Activated naive CD8-positive, alpha-beta T cell treated with anti-CD3 and anti-CD28 coated beads, Interleukin-2, amount 10 ng/mL, durations not matched to agents 7 days and 5 days (primary cell): ENCODE measurements at regions not wholly inside any gene's neighbourhood (a gene's known extent, or its start where the extent isn't known, plus 50 kb on each side); places are given as distances from the start of the nearest gene placed in this dataset.

Source experiments
- ATAC-seq: fragments of 150-1000 bp; cut with Tn5 transposase; one replicate; pipeline ENCODE4 v1.10.0; 2021; ENCODE audit warnings: low read depth, moderate library complexity
- POLR2A ChIA-PET: fragments of 350-600 bp; sonication (Branson Sonifier 250); formaldehyde crosslinking; loops from one replicate; lab custom pipeline; 2021; ENCODE audit warnings: antibody characterized with exemption; lab: Charles Lee
- DNase-seq: peaks from one replicate; pipeline ENCODE4 v3.0.0; 2021
- H3K27ac Mint-ChIP-seq: one replicate; pipeline ENCODE4 v1.8.0; 2022; ENCODE audit warnings: mild to moderate bottlenecking, mixed read lengths
- H3K27me3 Mint-ChIP-seq: one replicate; pipeline ENCODE4 v1.8.0; 2022; ENCODE audit warnings: mild to moderate bottlenecking, moderate library complexity, mixed read lengths
- H3K36me3 Mint-ChIP-seq: one replicate; pipeline ENCODE4 v1.8.0; 2021; ENCODE audit warnings: mild to moderate bottlenecking, mixed read lengths
- H3K4me1 Mint-ChIP-seq: one replicate; pipeline ENCODE4 v1.8.0; 2021; ENCODE audit warnings: mixed read lengths
- H3K4me3 Mint-ChIP-seq: one replicate; pipeline ENCODE4 v1.8.0; 2022; ENCODE audit warnings: mild to moderate bottlenecking, moderate library complexity, mixed read lengths
- H3K9me3 Mint-ChIP-seq: one replicate; pipeline ENCODE4 v1.8.0; 2021; ENCODE audit warnings: mixed read lengths

DNA sequence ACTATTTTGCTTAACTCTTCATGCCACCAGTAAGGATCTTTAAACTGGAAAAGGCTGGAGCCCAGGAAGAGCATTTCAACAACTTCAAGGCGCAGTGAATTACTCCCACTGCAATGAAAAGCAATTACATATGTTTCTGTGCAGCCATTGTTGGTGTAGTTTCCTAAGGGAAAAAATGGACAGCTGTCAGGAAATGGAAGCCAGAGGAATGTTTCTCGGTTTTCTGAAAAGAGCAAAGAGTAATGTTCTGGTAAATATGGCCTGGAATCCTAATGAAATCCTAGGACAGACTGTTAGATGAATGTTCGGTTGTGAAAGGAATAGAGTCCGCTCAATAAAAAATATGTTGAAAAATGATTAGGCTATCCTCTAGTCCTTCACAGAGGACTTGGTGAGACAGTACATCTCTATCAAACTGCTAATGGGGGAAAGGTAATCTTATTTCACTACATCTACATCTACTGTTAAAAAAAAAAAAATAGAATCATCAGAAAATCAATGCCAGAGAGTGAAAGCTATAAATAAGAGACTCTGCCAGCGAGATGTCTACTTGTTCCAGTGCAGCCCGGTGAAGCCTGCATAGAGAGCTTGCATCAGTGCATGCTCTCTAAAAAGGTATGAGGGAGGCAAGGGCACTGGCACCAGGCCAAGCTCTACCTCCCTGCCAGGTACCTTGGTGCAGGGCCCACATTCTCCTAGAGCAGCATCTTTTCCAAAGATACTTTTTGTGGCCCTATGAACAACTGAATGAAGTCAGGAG is 68.2 kb upstream of the TJP1 start:
- H3K4me3 Mint-ChIP-seq: no peak overlapping the region
- H3K36me3 Mint-ChIP-seq: no peaks in the 10 kb centered on the region
- POLR2A ChIA-PET: no interaction called here
- ATAC-seq (no peak), DNase-seq (no peak)
- peaks cover 3% of the 10 kb centered on the region for H3K9me3 Mint-ChIP-seq
- H3K4me1 Mint-ChIP-seq: no peaks in the 10 kb centered on the region
- no peak overlapping the region for H3K27ac Mint-ChIP-seq
- peaks cover 14% of the 10 kb centered on the region for H3K27me3 Mint-ChIP-seq

DNA sequence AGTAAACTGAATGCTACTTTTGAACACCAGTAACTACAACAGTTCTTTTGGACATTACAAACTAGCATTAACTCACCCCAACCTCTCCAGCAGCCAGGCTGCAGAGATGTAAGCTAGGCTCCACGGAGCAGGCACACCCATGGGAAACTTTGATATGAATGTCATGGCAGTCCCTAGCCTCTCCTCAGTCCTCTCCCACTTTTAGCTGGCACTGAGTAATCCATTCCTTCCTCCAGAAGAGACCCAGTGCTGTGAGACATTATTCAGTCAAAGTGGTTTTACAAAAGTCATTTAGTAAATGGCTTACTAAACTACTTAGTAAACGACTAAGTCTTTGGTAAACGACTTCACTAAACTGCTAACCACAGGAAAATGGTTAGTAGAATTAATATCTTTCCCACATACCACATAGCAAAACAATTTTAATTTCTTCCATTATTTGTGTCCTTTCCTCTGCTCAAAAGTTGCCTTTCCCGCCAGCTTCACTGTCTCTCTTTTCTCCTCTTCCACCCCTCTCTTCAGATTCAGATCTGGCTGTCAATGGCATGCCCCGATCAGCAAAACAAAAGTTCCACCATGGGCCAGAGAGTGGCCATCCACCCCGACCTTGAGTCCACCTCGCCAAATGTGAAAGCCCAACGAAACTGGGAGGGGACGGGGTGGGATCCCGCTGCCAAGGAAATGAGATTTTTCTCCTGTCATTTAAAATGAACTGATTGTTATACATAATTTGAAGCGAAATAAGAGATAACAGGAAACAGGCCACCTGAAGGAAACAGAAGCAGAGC is 67.5 kb upstream of the TJP1 start:
- no peak overlapping the region for H3K4me3 Mint-ChIP-seq
- POLR2A ChIA-PET: no interaction called here
- ATAC-seq: no peak
- no peaks in the 10 kb centered on the region for H3K36me3 Mint-ChIP-seq
- H3K27me3 Mint-ChIP-seq: peaks cover 14% of the 10 kb centered on the region
- no peaks in the 10 kb centered on the region for H3K9me3 Mint-ChIP-seq
- no peak for DNase-seq
- no peaks in the 10 kb centered on the region for H3K4me1 Mint-ChIP-seq
- no peak overlapping the region for H3K27ac Mint-ChIP-seq

DNA sequence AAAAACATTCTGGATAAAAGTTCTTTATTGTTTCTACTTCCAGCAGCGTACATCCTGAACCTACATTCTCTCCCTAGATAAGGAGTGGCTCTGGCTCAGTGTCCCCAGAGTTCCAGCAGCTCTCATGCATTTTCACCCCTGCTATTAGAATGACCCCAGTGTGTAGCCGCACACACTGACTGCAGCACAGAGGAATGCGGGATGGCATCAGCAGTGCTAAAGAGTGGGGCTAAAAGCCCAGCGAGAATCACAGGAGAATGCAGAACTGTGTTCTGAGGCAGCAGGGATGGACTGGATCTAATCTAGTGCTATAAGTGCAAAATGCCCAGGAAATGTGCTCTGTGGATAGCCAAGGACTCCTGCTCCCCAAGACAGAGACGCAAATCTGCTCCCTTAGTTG is 66.4 kb upstream of the TJP1 start:
- H3K4me1 Mint-ChIP-seq: no peaks in the 10 kb centered on the region
- DNase-seq (no peak), ATAC-seq (no peak)
- POLR2A ChIA-PET: no interaction called here
- H3K9me3 Mint-ChIP-seq: no peaks in the 10 kb centered on the region
- H3K27me3 Mint-ChIP-seq: peaks cover 18% of the 10 kb centered on the region
- no peak overlapping the region for H3K27ac Mint-ChIP-seq
- no peak overlapping the region for H3K4me3 Mint-ChIP-seq
- no peaks in the 10 kb centered on the region for H3K36me3 Mint-ChIP-seq

DNA sequence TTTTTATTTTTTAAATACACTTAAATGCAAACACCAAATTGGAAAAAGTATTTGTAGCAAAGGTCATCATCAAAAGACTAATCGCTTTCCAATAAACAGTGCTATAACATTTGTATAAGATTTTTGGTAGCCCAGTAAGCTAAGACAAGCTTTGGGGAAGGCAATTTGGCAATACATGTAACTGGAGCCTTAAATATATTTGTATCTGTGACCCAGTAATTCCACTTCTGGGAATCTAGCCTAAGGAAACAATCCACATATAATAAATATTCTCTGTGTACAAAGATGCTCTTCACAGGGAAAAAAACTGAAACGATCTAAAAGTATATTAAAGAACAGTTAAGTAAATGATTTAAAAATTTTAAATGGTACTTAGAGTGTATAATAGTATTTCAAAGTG is 65.5 kb upstream of the TJP1 start:
- H3K4me1 Mint-ChIP-seq: no peaks in the 10 kb centered on the region
- H3K4me3 Mint-ChIP-seq: no peak overlapping the region
- no peaks in the 10 kb centered on the region for H3K9me3 Mint-ChIP-seq
- peaks cover 18% of the 10 kb centered on the region for H3K27me3 Mint-ChIP-seq
- DNase-seq (no peak), ATAC-seq (no peak)
- no peaks in the 10 kb centered on the region for H3K36me3 Mint-ChIP-seq
- POLR2A ChIA-PET: no interaction called here
- H3K27ac Mint-ChIP-seq: no peak overlapping the region

DNA sequence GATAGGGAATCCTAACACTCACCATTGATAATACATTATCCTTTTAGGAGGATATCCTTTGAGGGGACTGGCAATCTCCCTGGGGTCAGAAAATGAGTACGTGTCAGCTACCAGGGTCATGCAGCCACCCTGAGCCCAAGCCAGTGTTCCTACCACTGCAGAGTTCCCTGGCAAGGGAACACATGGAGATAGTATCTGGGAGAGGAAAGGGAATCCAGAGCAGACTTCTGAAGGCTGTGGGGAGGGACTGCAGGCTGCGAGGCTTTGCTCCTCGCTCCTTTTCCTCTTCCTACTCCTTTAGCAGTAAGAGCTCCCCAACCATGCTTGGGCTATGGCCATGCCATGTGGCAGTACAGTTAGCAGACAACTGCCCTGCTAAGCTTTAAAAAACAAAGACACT is 62.9 kb upstream of the TJP1 start:
- Mint-ChIP-seq H3K27me3 (peaks cover 24% of the 10 kb centered on the region), H3K4me1 (no peaks in the 10 kb centered on the region), H3K27ac (no peak overlapping the region), H3K9me3 (no peaks in the 10 kb centered on the region), H3K36me3 (no peaks in the 10 kb centered on the region), H3K4me3 (no peak overlapping the region)
- DNase-seq (no peak), ATAC-seq (no peak)
- POLR2A ChIA-PET: no interaction called here

DNA sequence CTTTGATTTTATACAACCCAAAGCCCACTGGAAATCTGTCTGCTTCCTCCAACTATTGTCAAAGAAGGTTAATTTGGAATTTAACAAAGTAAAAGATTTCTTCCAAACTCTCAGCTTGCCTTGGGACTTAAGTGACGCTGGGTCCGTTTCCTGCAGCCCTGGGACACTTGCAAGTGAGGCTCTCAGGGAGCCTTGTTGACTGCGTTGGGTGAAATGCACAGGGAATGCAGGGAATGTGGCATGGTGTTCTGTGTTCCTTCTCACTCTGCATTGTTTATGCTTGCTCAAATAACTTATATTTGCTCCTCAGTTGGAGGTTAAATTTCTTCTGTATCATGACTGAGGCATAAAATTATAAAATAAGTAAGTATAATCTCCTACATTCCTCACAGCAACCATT is 60.9 kb upstream of the TJP1 start:
- Mint-ChIP-seq H3K4me3 (no peak overlapping the region), H3K36me3 (no peaks in the 10 kb centered on the region), H3K4me1 (no peaks in the 10 kb centered on the region), H3K27me3 (peaks cover 16% of the 10 kb centered on the region), H3K27ac (no peak overlapping the region), H3K9me3 (no peaks in the 10 kb centered on the region)
- ATAC-seq (no peak), DNase-seq (no peak)
- POLR2A ChIA-PET: no interaction called here

DNA sequence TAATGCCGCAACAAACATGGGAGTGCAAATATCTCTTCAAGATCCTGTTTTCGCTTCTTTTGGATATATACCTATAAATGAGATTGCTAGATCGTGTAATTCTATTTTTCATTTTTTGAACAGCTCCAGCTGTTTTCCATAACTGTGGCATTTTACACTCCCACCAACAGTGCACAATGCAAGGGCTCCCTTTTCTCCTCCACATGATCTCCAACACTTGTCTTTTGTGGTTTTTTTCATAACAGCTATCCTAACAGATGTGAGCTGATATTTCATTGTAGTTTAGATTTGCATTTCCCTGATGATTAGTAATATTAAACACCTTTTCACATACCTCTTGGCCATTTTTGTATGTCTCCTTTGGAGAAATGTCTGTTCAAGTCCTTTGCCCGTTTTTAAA is 58.6 kb upstream of the TJP1 start:
- Mint-ChIP-seq H3K4me3 (no peak overlapping the region), H3K4me1 (no peaks in the 10 kb centered on the region), H3K9me3 (no peaks in the 10 kb centered on the region), H3K27ac (no peak overlapping the region), H3K27me3 (peaks cover 15% of the 10 kb centered on the region), H3K36me3 (no peaks in the 10 kb centered on the region)
- POLR2A ChIA-PET: no interaction called here
- ATAC-seq: no peak
- DNase-seq: no peak

DNA sequence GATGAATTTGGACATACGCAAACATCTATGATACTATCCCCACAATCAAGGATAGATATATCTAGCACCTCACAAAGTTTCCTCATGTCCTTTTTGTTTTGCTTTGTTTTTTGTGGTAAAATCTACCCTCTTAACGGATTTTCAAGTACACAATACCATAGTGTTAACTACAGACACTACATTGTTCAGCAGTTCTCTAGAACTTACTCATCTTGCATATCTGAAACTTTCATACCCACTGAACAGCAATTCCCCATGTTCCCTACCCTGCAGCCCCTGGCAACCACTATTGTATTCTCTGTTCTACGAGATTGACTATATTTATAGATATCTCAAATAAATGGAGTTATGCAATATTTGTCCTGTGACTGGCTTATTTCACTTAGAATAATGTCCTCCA is 58.1 kb upstream of the TJP1 start:
- no peak for DNase-seq
- Mint-ChIP-seq H3K27me3 (peaks cover 13% of the 10 kb centered on the region), H3K4me1 (no peaks in the 10 kb centered on the region), H3K9me3 (no peaks in the 10 kb centered on the region), H3K36me3 (no peaks in the 10 kb centered on the region), H3K27ac (no peak overlapping the region), H3K4me3 (no peak overlapping the region)
- ATAC-seq: no peak
- POLR2A ChIA-PET: no interaction called here

DNA sequence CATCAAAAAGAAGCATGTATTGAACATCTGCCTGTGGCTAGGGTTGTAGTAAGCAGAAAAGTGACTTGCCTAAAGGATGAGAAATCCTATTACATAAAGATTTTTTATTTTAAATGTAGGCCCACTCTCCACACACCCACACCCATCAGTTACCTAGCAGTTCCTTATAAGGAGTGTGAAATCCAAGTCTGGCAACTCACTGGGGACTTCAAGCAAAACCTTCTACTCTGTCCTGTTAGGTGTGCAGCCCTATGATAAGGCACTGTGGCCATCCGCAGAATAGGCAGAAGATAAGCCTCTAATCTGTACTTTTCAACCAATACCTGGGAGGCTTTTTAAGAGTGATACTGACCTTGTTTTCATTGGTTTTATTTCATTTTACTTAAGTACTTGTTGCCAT is 52.7 kb upstream of the TJP1 start:
- Mint-ChIP-seq H3K27me3 (peaks cover 11% of the 10 kb centered on the region), H3K4me1 (no peaks in the 10 kb centered on the region), H3K27ac (no peak overlapping the region), H3K4me3 (no peak overlapping the region), H3K9me3 (no peaks in the 10 kb centered on the region), H3K36me3 (no peaks in the 10 kb centered on the region)
- no peak for ATAC-seq
- no peak for DNase-seq
- POLR2A ChIA-PET: no interaction called here

DNA sequence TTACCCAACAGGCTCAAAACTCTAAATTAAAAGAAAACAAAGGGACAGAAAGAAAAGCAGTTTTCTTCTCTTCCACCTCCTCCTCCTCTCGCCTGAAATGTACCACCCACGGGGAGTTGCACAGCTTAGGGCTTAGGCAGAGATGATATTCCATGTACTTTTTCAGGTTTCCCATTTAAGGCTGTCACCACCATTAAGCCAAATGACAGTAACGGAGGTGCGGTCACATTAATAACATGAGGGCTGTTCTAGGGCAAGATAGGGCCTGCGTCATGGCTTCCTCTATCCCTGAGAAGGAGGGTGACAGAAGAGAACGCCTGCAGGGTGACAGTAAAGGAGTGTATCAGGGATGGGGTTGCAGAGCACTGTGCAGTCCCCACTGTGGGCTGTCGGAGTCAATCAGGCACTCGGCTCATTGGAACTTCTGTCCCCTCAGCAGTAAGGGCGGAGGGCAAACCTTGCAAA is 51.7 kb upstream of the TJP1 start:
- no peaks in the 10 kb centered on the region for H3K9me3 Mint-ChIP-seq
- H3K27me3 Mint-ChIP-seq: peaks cover 11% of the 10 kb centered on the region
- H3K27ac Mint-ChIP-seq: no peak overlapping the region
- H3K4me1 Mint-ChIP-seq: no peaks in the 10 kb centered on the region
- ATAC-seq (no peak), DNase-seq (no peak)
- no peaks in the 10 kb centered on the region for H3K36me3 Mint-ChIP-seq
- POLR2A ChIA-PET: no interaction called here
- H3K4me3 Mint-ChIP-seq: no peak overlapping the region

DNA sequence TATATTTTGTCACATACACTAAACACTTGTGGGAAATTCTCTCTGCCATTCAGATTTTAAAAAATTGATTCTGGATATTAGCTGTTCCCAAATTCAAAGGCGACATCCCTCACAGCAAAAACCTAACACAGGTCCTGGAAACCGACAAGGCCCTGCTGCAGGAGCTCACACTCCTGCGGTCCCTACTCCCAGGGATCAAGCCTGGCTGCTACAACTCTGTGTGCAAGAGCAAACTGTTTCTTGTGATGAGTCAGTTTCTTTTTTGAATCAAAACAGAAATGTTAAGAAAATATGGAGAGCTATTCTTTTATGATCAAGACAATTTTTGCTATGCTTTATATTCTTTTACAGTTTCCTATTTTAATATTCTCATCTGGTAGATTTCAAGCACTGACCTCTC is 51.0 kb upstream of the TJP1 start:
- Mint-ChIP-seq H3K27me3 (peaks cover 11% of the 10 kb centered on the region), H3K27ac (no peak overlapping the region), H3K4me3 (no peak overlapping the region), H3K4me1 (no peaks in the 10 kb centered on the region), H3K36me3 (no peaks in the 10 kb centered on the region), H3K9me3 (no peaks in the 10 kb centered on the region)
- no peak for ATAC-seq
- DNase-seq: no peak
- POLR2A ChIA-PET: no interaction called here

DNA sequence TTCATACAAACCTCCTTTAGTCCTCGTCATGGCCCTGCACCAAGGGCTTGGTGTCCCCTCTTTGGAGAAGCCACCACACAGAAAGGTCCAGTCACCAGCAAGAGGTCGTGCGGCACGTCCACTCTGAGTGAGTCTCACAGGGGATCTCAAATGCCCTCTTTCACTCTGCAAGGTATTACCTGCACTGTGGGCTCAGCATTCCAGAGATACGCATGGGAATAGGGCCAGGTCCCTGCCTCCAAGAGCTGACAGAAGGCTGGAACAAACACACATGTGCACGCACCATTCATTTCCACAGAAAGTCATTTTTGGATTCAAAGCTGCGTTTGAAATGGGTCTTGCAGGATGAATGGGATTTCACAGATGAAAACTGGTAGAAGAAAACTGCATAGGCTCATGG is 50.4 kb upstream of the TJP1 start:
- Mint-ChIP-seq H3K9me3 (no peaks in the 10 kb centered on the region), H3K36me3 (no peaks in the 10 kb centered on the region), H3K27ac (no peak overlapping the region), H3K4me3 (no peak overlapping the region), H3K27me3 (peaks cover 11% of the 10 kb centered on the region), H3K4me1 (no peaks in the 10 kb centered on the region)
- no peak for ATAC-seq
- DNase-seq: no peak
- POLR2A ChIA-PET: no interaction called here
